ENCODE measurements at regions not wholly inside any gene's neighbourhood (a gene's known extent, or its start where the extent isn't known, plus 50 kb on each side); places are given as distances from the start of the nearest gene placed in this dataset.

- H3K9me3 ChIP-seq (replicated peaks; ENCODE audit: control insufficient read depth, insufficient read depth, low read length) = no peaks in the 10 kb centered on the region; the same call in 2 of the 3 replicates
- in situ Hi-C loops (cut with MboI) = no loop called here
- DNase-seq (ENCODE audit: low read depth, low spot score) (no peak), FAIRE-seq (no peak), ATAC-seq (no peak)
- H4K20me1 ChIP-seq (ENCODE audit: control insufficient read depth, insufficient read depth) = no peaks in the 10 kb centered on the region
- BruUV-seq (replicated peaks) = no TSS peak
- no peak for TF ChIP-seq FOS (IDR thresholded peaks at IDR 0.05; ENCODE audit: borderline replicate concordance, extremely low read depth, insufficient read length)
- no peak for TF ChIP-seq CREM (IDR thresholded peaks at IDR 0.05; ENCODE audit: low read depth)
- no peak for TF ChIP-seq CUX1 (IDR thresholded peaks at IDR 0.05; ENCODE audit: insufficient replicate concordance, low read depth, low read length)
- H3K27me3 ChIP-seq (replicated peaks in 1 of 2; ENCODE audit: control insufficient read depth in 2 of 2, insufficient read depth in 2 of 2, low read length in 1 of 2) = no peaks in the 10 kb centered on the region; a peak in 2 of 4 replicates
- intact Hi-C loops (cut with micrococcal nuclease; ENCODE audit: unreplicated experiment) = no loop called here
- no peak overlapping the region for H3K27ac ChIP-seq (ENCODE audit: control insufficient read depth, insufficient read depth)
- ChIA-PET SMC1A (ENCODE audit: uncharacterized antibody, unreplicated experiment) (no interaction called here), CTCF (interaction anchor here (0.7 kb wide), 1 partner anchor 178 kb away, joined by 3 read pairs; no protein-coding TSS in a partner anchor), POLR2A (no interaction called here), RAD21 (ENCODE audit: unreplicated experiment) (no interaction called here)
- H2AFZ ChIP-seq (ENCODE audit: control insufficient read depth, low read depth, low read length) = no peak overlapping the region
- no peaks in the 10 kb centered on the region for H3K79me2 ChIP-seq (ENCODE audit: control insufficient read depth, insufficient read depth, low read length)
- 6% methylated on average over 10 of the region's 10 CpGs for WGBS (ENCODE audit: insufficient coverage, insufficient replicate concordance, low lambda C conversion rate, missing lambda C conversion rate)
- H3K4me1 ChIP-seq (ENCODE audit: control insufficient read depth, insufficient read depth, low read length) = no peaks in the 10 kb centered on the region; the same call in 1 of the 2 replicates
- H3K4me3 ChIP-seq = no peak overlapping the region
- H3K4me2 ChIP-seq (ENCODE audit: control insufficient read depth, insufficient read depth) = no peak overlapping the region
- no peak overlapping the region for H3K9ac ChIP-seq (ENCODE audit: control insufficient read depth, insufficient read depth, low read length)
- H3K36me3 ChIP-seq (ENCODE audit: control insufficient read depth in 2 of 2, insufficient read depth in 2 of 2, low read length in 1 of 2) = no peaks in the 10 kb centered on the region
These were observed 183.6 kb downstream of the IRF8 start for GRCh38 chr16:86082418-86083030.

Data from GM12878 (cell line).